Neural cell (in vitro differentiated cells): ENCODE measurements at regions not wholly inside any gene's neighbourhood (a gene's known extent, or its start where the extent isn't known, plus 50 kb on each side); places are given as distances from the start of the nearest gene placed in this dataset.

Experiments
- H2AFZ ChIP-seq: fragments of 200-600, 300-800 bp; sonication (generic), shearing (Covaris generic); 2 replicates; pipeline ENCODE4 v1.6.0; 2014; ENCODE audit warnings: low read depth, mild to moderate bottlenecking, antibody characterized with exemption, low read length, moderate library complexity
- H3F3A ChIP-seq: fragments of 200-600 bp; shearing (Covaris generic); 2 replicates; pipeline ENCODE4 v1.6.1; 2016; ENCODE audit warnings: mild to moderate bottlenecking, moderate library complexity, mixed read lengths, antibody characterized with exemption, low read length; ENCODE audit not compliant: insufficient read depth, poor library complexity, severe bottlenecking
- H3K27ac ChIP-seq: fragments of 200-600, 300-800 bp; sonication (generic), shearing (Covaris generic); 2 replicates; pipeline ENCODE4 v1.5.1; 2014; ENCODE audit warnings: mild to moderate bottlenecking, low read length, moderate library complexity
- H3K27me3 ChIP-seq: fragments of 300-800, 200-600 bp; sonication (generic), shearing (Covaris generic); 2 replicates; pipeline ENCODE4 v1.6.0; 2014; ENCODE audit warnings: mild to moderate bottlenecking, low read depth, low read length, moderate library complexity; ENCODE audit not compliant: insufficient read depth
- H3K36me3 ChIP-seq: fragments of 300-800, 200-600 bp; sonication (generic), shearing (Covaris generic); 2 replicates; pipeline ENCODE4 v1.5.1; 2014; ENCODE audit warnings: mild to moderate bottlenecking, antibody characterized with exemption, low read length, moderate library complexity; ENCODE audit not compliant: insufficient read depth
- H3K4me2 ChIP-seq: fragments of 300-800, 200-600 bp; sonication (generic), shearing (Covaris generic); 2 replicates; pipeline ENCODE4 v1.6.0; 2014; ENCODE audit warnings: mild to moderate bottlenecking, low read length
- H3K4me3 ChIP-seq: fragments of 300-800, 200-600 bp; sonication (generic), shearing (Covaris generic); 2 replicates; pipeline ENCODE4 v1.5.1; 2014; ENCODE audit warnings: mild to moderate bottlenecking, low read length, moderate library complexity
- H3K79me2 ChIP-seq: fragments of 200-600 bp; shearing (Covaris generic); replicated peaks from 2 replicates; pipeline ENCODE4 v1.6.0; 2014; ENCODE audit warnings: mild to moderate bottlenecking, low read length, moderate library complexity; ENCODE audit not compliant: insufficient read depth
- H3K9ac ChIP-seq: fragments of 300-800, 200-600 bp; sonication (generic), shearing (Covaris generic); 2 replicates; pipeline ENCODE4 v1.6.1; 2016; ENCODE audit warnings: mild to moderate bottlenecking, low read length, mixed read lengths
- H3K9me2 ChIP-seq: fragments of 200-600 bp; shearing (Covaris generic); 2 replicates; pipeline ENCODE4 v1.6.1; 2016; ENCODE audit warnings: mild to moderate bottlenecking, low read length, mixed read lengths; ENCODE audit not compliant: insufficient read depth
- H3K9me3 ChIP-seq: fragments of 200-600, 300-800 bp; sonication (generic), shearing (Covaris generic); 2 replicates; pipeline ENCODE4 v1.6.1; 2016; ENCODE audit warnings: mild to moderate bottlenecking, mixed run types, low read length, moderate library complexity, mixed read lengths
- H4K20me1 ChIP-seq: fragments of 200-600 bp; shearing (Covaris generic); 2 replicates; pipeline ENCODE4 v1.6.1; 2016; ENCODE audit warnings: mild to moderate bottlenecking, mixed run types; ENCODE audit not compliant: insufficient read depth
- EP300 ChIP-seq: fragments of 450-650 bp; conservative IDR thresholded peaks from 2 replicates; pipeline ENCODE4 v1.6.1; 2014; ENCODE audit warnings: antibody characterized with exemption, mild to moderate bottlenecking, moderate library complexity; ENCODE audit not compliant: poor library complexity, severe bottlenecking
- EZH2 ChIP-seq: fragments of 200-600, 300-800 bp; shearing (Covaris generic), sonication (generic); IDR thresholded peaks from 2 replicates; pipeline ENCODE4 v1.6.1; 2014; ENCODE audit warnings: antibody characterized with exemption, low read length, borderline replicate concordance, mild to moderate bottlenecking; ENCODE audit not compliant: insufficient read depth, poor library complexity, severe bottlenecking
- MXI1 ChIP-seq: fragments of 450-650 bp; conservative IDR thresholded peaks from 2 replicates; pipeline ENCODE4 v1.6.1; 2014; ENCODE audit warnings: antibody characterized with exemption, mild to moderate bottlenecking; ENCODE audit not compliant: poor library complexity, severe bottlenecking
- POLR2AphosphoS5 ChIP-seq: IDR thresholded peaks from 2 replicates; pipeline ENCODE4 v1.6.1; 2012
- RAD21 ChIP-seq: fragments of 450-650 bp; conservative IDR thresholded peaks from 2 replicates; pipeline ENCODE4 v1.6.1; 2014; ENCODE audit warnings: antibody characterized with exemption, mild to moderate bottlenecking, moderate library complexity
- SMC3 ChIP-seq: fragments of 450-650 bp; conservative IDR thresholded peaks from 2 replicates; pipeline ENCODE4 v1.6.1; 2014; ENCODE audit warnings: antibody characterized with exemption, mild to moderate bottlenecking, moderate library complexity; ENCODE audit not compliant: poor library complexity
- TAF1 ChIP-seq: IDR thresholded peaks from 2 replicates; pipeline ENCODE4 v1.6.1; 2012; ENCODE audit warnings: low read depth
- TF ChIP-seq, protein P1 (sequence below): fragments of 450-650 bp; IDR thresholded peaks from 2 replicates; pipeline ENCODE4 v1.5.1; 2014; ENCODE audit warnings: antibody characterized with exemption, mild to moderate bottlenecking, moderate library complexity; ENCODE audit not compliant: poor library complexity, severe bottlenecking
- TF ChIP-seq, protein P2 (sequence below): IDR thresholded peaks from 2 replicates; pipeline ENCODE4 v1.6.1; 2012; ENCODE audit warnings: borderline replicate concordance

DNA sequence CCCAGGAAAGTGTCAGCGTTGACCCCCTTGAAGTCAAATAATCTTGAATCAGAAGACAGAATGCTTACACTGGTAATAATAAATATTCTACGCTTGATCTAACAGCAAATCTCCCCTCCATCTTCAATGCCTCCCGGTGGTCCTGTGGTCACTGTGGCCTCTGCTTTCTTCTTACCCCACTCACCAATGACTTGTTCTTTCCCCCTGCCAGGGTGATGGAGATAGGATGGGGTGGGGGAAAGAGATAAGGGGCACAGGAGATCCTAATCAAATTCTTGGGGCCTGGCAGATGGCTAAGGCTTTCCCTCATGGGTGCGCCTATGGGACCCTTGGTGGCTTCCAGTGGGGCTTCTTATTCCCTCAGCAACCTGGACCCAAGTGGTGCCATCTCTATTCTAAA lies 152.6 kb upstream of the EGFLAM start:
- Histone ChIP-seq H2AFZ (no peak overlapping the region), H3K9me3 (no peaks in the 10 kb centered on the region), H3K36me3 (no peaks in the 10 kb centered on the region), H3K27ac (no peak overlapping the region), H3K79me2 (no peaks in the 10 kb centered on the region), H3K9me2 (no peaks in the 10 kb centered on the region), H4K20me1 (no peaks in the 10 kb centered on the region), H3F3A (no peaks in the 10 kb centered on the region), H3K4me3 (no peak overlapping the region), H3K9ac (no peak overlapping the region), H3K27me3 (no peaks in the 10 kb centered on the region), H3K4me2 (no peak overlapping the region)
- TF ChIP-seq, protein P1, sequence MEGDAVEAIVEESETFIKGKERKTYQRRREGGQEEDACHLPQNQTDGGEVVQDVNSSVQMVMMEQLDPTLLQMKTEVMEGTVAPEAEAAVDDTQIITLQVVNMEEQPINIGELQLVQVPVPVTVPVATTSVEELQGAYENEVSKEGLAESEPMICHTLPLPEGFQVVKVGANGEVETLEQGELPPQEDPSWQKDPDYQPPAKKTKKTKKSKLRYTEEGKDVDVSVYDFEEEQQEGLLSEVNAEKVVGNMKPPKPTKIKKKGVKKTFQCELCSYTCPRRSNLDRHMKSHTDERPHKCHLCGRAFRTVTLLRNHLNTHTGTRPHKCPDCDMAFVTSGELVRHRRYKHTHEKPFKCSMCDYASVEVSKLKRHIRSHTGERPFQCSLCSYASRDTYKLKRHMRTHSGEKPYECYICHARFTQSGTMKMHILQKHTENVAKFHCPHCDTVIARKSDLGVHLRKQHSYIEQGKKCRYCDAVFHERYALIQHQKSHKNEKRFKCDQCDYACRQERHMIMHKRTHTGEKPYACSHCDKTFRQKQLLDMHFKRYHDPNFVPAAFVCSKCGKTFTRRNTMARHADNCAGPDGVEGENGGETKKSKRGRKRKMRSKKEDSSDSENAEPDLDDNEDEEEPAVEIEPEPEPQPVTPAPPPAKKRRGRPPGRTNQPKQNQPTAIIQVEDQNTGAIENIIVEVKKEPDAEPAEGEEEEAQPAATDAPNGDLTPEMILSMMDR, result no peak
- TF ChIP-seq SMC3, result no peak
- no peak for TF ChIP-seq MXI1
- no peak for TF ChIP-seq EZH2
- TF ChIP-seq TAF1, result no peak
- TF ChIP-seq RAD21, result no peak
- no peak for TF ChIP-seq POLR2AphosphoS5
- TF ChIP-seq, protein P2, sequence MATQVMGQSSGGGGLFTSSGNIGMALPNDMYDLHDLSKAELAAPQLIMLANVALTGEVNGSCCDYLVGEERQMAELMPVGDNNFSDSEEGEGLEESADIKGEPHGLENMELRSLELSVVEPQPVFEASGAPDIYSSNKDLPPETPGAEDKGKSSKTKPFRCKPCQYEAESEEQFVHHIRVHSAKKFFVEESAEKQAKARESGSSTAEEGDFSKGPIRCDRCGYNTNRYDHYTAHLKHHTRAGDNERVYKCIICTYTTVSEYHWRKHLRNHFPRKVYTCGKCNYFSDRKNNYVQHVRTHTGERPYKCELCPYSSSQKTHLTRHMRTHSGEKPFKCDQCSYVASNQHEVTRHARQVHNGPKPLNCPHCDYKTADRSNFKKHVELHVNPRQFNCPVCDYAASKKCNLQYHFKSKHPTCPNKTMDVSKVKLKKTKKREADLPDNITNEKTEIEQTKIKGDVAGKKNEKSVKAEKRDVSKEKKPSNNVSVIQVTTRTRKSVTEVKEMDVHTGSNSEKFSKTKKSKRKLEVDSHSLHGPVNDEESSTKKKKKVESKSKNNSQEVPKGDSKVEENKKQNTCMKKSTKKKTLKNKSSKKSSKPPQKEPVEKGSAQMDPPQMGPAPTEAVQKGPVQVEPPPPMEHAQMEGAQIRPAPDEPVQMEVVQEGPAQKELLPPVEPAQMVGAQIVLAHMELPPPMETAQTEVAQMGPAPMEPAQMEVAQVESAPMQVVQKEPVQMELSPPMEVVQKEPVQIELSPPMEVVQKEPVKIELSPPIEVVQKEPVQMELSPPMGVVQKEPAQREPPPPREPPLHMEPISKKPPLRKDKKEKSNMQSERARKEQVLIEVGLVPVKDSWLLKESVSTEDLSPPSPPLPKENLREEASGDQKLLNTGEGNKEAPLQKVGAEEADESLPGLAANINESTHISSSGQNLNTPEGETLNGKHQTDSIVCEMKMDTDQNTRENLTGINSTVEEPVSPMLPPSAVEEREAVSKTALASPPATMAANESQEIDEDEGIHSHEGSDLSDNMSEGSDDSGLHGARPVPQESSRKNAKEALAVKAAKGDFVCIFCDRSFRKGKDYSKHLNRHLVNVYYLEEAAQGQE, result no peak
- no peak for TF ChIP-seq EP300

DNA sequence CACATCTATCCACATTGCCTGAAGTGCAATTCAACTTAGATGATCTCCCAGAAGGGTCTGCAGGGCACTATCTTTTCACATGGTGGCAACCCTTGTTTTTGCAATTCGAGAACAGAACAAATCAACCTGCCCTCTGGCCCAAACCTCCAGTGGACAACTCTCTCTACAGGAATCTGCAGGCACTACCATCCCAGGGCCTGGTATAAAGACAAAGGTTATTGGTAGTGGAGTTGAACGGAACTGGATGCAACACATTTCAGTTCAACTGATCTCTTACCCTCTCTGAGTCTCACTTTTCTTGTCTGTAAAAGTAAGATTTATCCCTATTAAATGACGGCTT lies 153.2 kb upstream of the EGFLAM start:
- Histone ChIP-seq H3K9me2 (no peaks in the 10 kb centered on the region), H3K4me2 (no peak overlapping the region), H3K9me3 (no peaks in the 10 kb centered on the region), H3K4me3 (no peak overlapping the region), H3K36me3 (no peaks in the 10 kb centered on the region), H3K9ac (no peak overlapping the region), H3K27me3 (no peaks in the 10 kb centered on the region), H3K27ac (no peak overlapping the region), H2AFZ (no peak overlapping the region), H3K79me2 (no peaks in the 10 kb centered on the region), H4K20me1 (no peaks in the 10 kb centered on the region), H3F3A (no peaks in the 10 kb centered on the region)
- TF ChIP-seq TAF1 (no peak), MXI1 (no peak), EP300 (no peak)
- TF ChIP-seq, protein P1, result no peak
